Naive B cell (primary cell): ENCODE measurements at regions not wholly inside any gene's neighbourhood (a gene's known extent, or its start where the extent isn't known, plus 50 kb on each side); places are given as distances from the start of the nearest gene placed in this dataset.
"Not testable (repeated sequence)": the region's sequence is repeated elsewhere in the genome, so short reads cannot be mapped to it uniquely, and the experiment has no call there.

ENCODE experiments used
- ATAC-seq, 2 donors: fragments of 150-1000 bp; cut with Tn5 transposase; 2 replicates each; pipeline ENCODE4 v1.10.0; 2021; ENCODE audit warnings: low read depth in 2 of 2, mild to moderate bottlenecking in 2 of 2, moderate library complexity in 2 of 2
- DNase-seq: peaks from one replicate; pipeline ENCODE4 v3.0.0; 2022
- H3K27ac Mint-ChIP-seq, 6 donors: one replicate each; pipeline ENCODE4 v1.8.0; 2020 to 2022; ENCODE audit warnings: mild to moderate bottlenecking in 6 of 6, mixed read lengths in 6 of 6, moderate library complexity in 5 of 6, inconsistent platforms in 2 of 6
- H3K27me3 Mint-ChIP-seq, 3 donors: one replicate each; pipeline ENCODE4 v1.8.0; 2021 to 2022; ENCODE audit warnings: mixed read lengths in 3 of 3, mild to moderate bottlenecking in 1 of 3
- H3K36me3 Mint-ChIP-seq, 2 donors: one replicate each; pipeline ENCODE4 v1.8.0; 2020 to 2022; ENCODE audit warnings: mixed read lengths in 2 of 2, inconsistent platforms in 1 of 2, mild to moderate bottlenecking in 1 of 2
- H3K4me1 Mint-ChIP-seq, 3 donors: one replicate each; pipeline ENCODE4 v1.8.0; 2020 to 2022; ENCODE audit warnings: mixed read lengths in 3 of 3, inconsistent platforms in 1 of 3, mild to moderate bottlenecking in 1 of 3, moderate library complexity in 1 of 3
- H3K4me3 Mint-ChIP-seq, 8 donors: one replicate each; pipeline ENCODE4 v1.8.0; 2020 to 2022; ENCODE audit warnings: mild to moderate bottlenecking in 8 of 8, mixed read lengths in 8 of 8, moderate library complexity in 8 of 8, inconsistent platforms in 2 of 8
- H3K9me3 Mint-ChIP-seq, 7 donors: one replicate each; pipeline ENCODE4 v1.8.0; 2020 to 2022; ENCODE audit warnings: mixed read lengths in 7 of 7, mild to moderate bottlenecking in 5 of 7, inconsistent platforms in 2 of 7, moderate library complexity in 1 of 7

DNA sequence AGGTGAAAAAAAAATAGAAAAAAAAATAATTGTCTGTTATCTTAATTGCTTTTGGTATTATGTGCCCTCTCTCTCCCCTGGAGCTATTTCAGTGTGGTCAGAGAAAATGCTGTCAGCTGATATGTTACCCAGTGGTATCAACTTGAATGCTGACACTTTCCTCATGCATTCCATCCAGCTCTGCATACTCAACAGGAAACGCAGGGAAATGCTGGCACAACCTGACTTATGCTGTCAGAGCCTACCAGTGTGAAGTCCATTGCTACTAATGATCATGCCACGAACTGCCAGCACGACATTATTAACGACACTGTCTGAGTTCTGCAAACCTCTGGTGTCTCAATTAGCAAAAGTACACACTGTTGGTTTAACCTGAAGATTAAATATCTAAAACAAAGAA is 182.8 kb downstream of the ZWINT start:
- ATAC-seq (no peak), DNase-seq (no peak)
- Mint-ChIP-seq H3K4me1 (no peaks in the 10 kb centered on the region), H3K36me3 (no peaks in the 10 kb centered on the region), H3K9me3 (peaks cover 0 to 2% (median 0%) of the 10 kb centered on the region in 7 donors), H3K27me3 (no peaks in the 10 kb centered on the region), H3K27ac (no peak overlapping the region), H3K4me3 (no peak overlapping the region)

GRCh38 chr10:56155091-56155513 is 206.0 kb downstream of the ZWINT start:
- not testable (repeated sequence) for H3K4me3 Mint-ChIP-seq, ATAC-seq, H3K27ac Mint-ChIP-seq, H3K9me3 Mint-ChIP-seq, H3K36me3 Mint-ChIP-seq, H3K27me3 Mint-ChIP-seq, H3K4me1 Mint-ChIP-seq, DNase-seq

GRCh38 chr10:56146806-56147205 is 214.3 kb downstream of the ZWINT start:
- Mint-ChIP-seq H3K4me1 (no peaks in the 10 kb centered on the region), H3K4me3 (no peak overlapping the region), H3K27ac (no peak overlapping the region), H3K36me3 (no peaks in the 10 kb centered on the region), H3K27me3 (no peaks in the 10 kb centered on the region), H3K9me3 (peaks cover 0 to 5% (median 4%) of the 10 kb centered on the region in 7 donors)
- ATAC-seq (no peak), DNase-seq (no peak)

DNA sequence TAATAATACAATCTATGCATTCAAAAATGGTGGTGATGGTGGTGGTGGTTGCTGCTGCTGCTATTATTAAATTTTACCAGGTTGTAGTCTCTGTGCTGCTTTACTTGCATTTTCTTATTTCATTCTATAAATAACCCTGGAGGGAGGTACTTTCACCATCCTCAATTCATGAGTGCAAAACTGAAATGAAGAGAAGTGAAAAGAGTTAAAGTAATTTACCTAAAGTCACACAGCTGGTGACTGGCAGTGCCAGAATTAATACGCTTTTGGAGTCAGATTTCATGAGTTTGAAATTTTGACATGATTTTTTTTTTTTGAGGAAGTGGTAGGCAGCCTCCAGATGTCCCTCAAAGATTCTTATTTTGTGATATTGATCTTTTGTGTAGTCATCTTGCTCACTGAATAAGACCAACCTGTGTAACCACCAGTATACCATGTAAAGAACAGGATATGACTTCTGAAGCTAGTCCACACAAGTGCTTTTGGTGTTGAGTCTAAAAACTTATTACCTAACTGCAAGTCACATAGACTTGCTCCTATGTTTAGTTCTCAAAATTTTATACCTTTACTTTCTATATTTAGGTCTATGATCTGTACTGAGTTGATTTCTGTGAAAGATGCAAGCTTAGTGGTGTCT is 218.8 kb downstream of the ZWINT start:
- DNase-seq (no peak), ATAC-seq (peak in 1 of 2 donors; percentile 12)
- no peaks in the 10 kb centered on the region for H3K27me3 Mint-ChIP-seq
- H3K27ac Mint-ChIP-seq, result no peak overlapping the region
- no peaks in the 10 kb centered on the region for H3K4me1 Mint-ChIP-seq
- H3K36me3 Mint-ChIP-seq, result no peaks in the 10 kb centered on the region
- peaks cover 0 to 5% (median 0%) of the 10 kb centered on the region in 7 donors for H3K9me3 Mint-ChIP-seq
- H3K4me3 Mint-ChIP-seq, result no peak overlapping the region

DNA sequence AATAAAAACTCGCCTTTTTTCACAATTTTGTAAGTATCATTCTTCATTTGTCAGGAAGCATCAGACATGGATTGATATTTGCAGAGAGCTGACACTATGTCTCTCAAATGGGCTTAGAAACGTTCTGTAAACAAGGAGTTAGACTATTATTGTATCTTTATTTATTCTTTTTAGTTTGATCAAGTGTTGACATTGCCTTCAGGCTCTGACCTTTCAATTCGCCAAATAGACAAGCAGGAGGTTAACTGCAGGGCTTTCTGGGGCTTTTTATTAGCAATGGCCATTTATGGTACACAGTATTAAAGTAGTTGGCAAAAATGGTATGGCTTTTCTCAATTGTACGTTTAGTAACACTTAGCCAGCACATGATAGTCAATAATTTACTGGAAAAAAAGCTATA is 221.7 kb downstream of the ZWINT start:
- Mint-ChIP-seq H3K4me3 (no peak overlapping the region), H3K4me1 (no peaks in the 10 kb centered on the region)

DNA sequence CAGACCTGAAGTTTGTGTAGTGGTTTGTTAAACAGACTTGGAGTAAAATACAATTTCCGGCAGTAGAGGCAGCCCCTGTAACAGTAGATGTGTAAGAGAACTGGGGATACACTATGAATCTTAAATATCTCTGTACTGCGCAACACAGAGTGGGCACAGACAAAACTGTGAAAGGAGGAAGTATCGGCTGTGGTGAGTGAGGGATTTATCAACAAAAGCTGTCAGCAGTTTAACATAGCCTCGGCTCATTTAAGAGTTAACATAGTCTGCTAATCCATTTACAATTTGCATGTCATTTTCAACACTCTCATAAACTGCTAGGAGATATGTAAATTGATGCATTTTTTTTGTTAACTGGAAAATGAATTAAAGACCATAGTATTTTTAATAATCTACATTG is 225.2 kb downstream of the ZWINT start:
- Mint-ChIP-seq H3K9me3 (no peaks in the 10 kb centered on the region), H3K4me1 (no peaks in the 10 kb centered on the region), H3K36me3 (no peaks in the 10 kb centered on the region), H3K27ac (no peak overlapping the region), H3K27me3 (no peaks in the 10 kb centered on the region), H3K4me3 (no peak overlapping the region)
- ATAC-seq (no peak), DNase-seq (no peak)

More for the DNA sequence above, 221.7 kb downstream of the ZWINT start:
- no peaks in the 10 kb centered on the region for H3K36me3 Mint-ChIP-seq
- no peak overlapping the region for H3K27ac Mint-ChIP-seq
- DNase-seq (no peak), ATAC-seq (no peak)
- H3K9me3 Mint-ChIP-seq, result no peaks in the 10 kb centered on the region
- H3K27me3 Mint-ChIP-seq, result no peaks in the 10 kb centered on the region

- no peaks in the 10 kb centered on the region for H3K36me3 Mint-ChIP-seq
- no peaks in the 10 kb centered on the region for H3K4me1 Mint-ChIP-seq
- ATAC-seq (no peak), DNase-seq (no peak)
- H3K4me3 Mint-ChIP-seq, result no peak overlapping the region
- no peak overlapping the region for H3K27ac Mint-ChIP-seq
- no peaks in the 10 kb centered on the region for H3K27me3 Mint-ChIP-seq
- H3K9me3 Mint-ChIP-seq, result peaks cover 0 to 3% (median 0%) of the 10 kb centered on the region in 7 donors
Measured at GRCh38 chr10:56123247-56123646, 237.8 kb downstream of the ZWINT start.

DNA sequence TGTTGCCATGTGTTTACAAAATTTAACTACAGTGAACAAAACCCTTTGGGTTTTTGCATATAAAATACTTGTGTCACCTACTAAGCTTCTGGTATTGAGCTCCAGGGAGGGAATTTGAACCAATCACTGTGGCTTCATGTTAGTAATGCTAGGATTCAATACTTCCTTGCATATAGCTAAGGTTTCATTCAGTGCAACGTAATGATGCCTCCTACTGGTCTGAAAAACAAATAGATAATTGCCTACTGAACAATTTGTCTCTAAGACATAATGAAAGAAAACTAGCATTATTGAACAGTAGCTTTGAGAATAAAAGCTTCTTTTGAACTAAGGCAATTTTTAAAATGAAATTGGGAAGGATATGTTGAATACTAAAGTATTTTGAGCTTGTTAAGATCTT is 244.4 kb downstream of the ZWINT start:
- Mint-ChIP-seq H3K4me1 (no peaks in the 10 kb centered on the region), H3K4me3 (no peak overlapping the region), H3K9me3 (peaks cover 0 to 1% (median 0%) of the 10 kb centered on the region in 7 donors), H3K27ac (no peak overlapping the region), H3K36me3 (no peaks in the 10 kb centered on the region), H3K27me3 (no peaks in the 10 kb centered on the region)
- ATAC-seq (no peak), DNase-seq (no peak)

- Mint-ChIP-seq H3K27me3 (no peaks in the 10 kb centered on the region), H3K9me3 (peaks cover 0 to 6% (median under 1%) of the 10 kb centered on the region in 7 donors), H3K4me1 (no peaks in the 10 kb centered on the region), H3K4me3 (no peak overlapping the region), H3K36me3 (no peaks in the 10 kb centered on the region), H3K27ac (no peak overlapping the region)
- DNase-seq (no peak), ATAC-seq (no peak)
Measured at GRCh38 chr10:56109454-56109853, 251.6 kb downstream of the ZWINT start.

GRCh38 chr10:56104923-56105322 is 256.1 kb downstream of the ZWINT start:
- ATAC-seq (no peak), DNase-seq (no peak)
- Mint-ChIP-seq H3K4me3 (no peak overlapping the region), H3K9me3 (peaks cover 2 to 17% (median 4%) of the 10 kb centered on the region in 7 donors), H3K36me3 (no peaks in the 10 kb centered on the region), H3K27ac (no peak overlapping the region), H3K4me1 (no peaks in the 10 kb centered on the region), H3K27me3 (no peaks in the 10 kb centered on the region)

- Mint-ChIP-seq H3K27ac (no peak overlapping the region), H3K9me3 (peaks cover 2 to 17% (median 4%) of the 10 kb centered on the region in 7 donors), H3K4me1 (no peaks in the 10 kb centered on the region), H3K36me3 (no peaks in the 10 kb centered on the region), H3K4me3 (no peak overlapping the region), H3K27me3 (no peaks in the 10 kb centered on the region)
- ATAC-seq (no peak), DNase-seq (no peak)
Measured at GRCh38 chr10:56104487-56104886, 256.6 kb downstream of the ZWINT start.

DNA sequence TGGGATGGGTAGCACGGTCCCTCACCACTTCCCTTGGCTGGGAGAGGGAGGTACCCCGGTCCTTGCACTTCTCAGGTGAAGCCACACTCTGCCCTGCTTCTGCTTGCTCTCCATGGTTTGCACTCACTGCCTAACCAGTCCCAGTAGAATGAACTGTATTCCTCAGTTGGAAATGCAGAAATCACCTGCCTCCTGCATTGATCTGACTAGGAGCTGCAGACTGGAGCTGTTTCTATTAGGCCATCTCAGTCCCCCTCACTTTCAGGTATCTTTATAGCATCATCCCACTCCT is 264.9 kb downstream of the ZWINT start:
- H3K4me3 Mint-ChIP-seq, result no peak overlapping the region
- ATAC-seq (no peak), DNase-seq (no peak)
- H3K27me3 Mint-ChIP-seq, result no peaks in the 10 kb centered on the region
- no peak overlapping the region for H3K27ac Mint-ChIP-seq
- H3K36me3 Mint-ChIP-seq, result no peaks in the 10 kb centered on the region
- H3K4me1 Mint-ChIP-seq, result no peaks in the 10 kb centered on the region
- H3K9me3 Mint-ChIP-seq, result peaks cover 2 to 7% (median 4%) of the 10 kb centered on the region in 7 donors

DNA sequence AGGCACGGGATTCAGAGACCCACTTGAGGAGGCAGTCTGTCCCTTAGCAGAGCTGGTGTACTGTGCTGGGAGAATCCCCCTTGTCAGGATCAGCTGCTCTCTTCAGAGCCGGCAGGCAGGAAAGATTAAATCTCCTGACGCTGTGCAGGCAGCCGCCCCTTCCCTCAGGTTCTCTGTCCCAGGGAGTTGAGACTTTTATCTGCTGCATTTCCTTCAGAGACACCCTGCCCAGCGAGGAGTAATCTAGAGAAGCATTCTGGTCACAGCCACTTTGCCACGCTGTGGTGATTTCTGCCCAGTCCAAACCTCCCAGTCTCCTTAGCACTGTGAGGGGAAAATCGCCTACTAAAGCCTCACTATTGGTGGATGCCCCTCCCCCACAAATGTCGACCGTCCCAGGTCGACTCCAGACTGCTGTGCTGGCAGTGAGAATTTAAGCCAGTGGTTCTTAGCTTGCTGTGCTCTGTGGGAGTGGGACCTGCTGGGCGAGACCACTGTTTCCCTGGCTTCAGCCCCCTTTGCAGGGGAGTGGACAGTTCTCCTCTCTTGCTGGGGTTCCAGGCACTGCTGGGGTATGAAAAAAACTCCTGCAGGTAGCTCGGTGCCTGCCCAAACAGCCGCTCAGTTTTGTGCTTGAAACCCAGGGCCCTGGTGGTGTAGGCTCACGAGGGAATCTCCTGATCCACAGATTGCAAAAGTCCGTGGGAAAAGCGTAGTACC is 265.4 kb downstream of the ZWINT start:
- no peak overlapping the region for H3K27ac Mint-ChIP-seq
- DNase-seq (no peak), ATAC-seq (no peak)
- no peaks in the 10 kb centered on the region for H3K27me3 Mint-ChIP-seq
- no peaks in the 10 kb centered on the region for H3K4me1 Mint-ChIP-seq
- H3K9me3 Mint-ChIP-seq, result peaks cover 2 to 8% (median 5%) of the 10 kb centered on the region in 7 donors
- no peak overlapping the region for H3K4me3 Mint-ChIP-seq
- no peaks in the 10 kb centered on the region for H3K36me3 Mint-ChIP-seq

- not testable (repeated sequence) for H3K27me3 Mint-ChIP-seq, ATAC-seq, H3K4me3 Mint-ChIP-seq, H3K4me1 Mint-ChIP-seq, H3K36me3 Mint-ChIP-seq, H3K27ac Mint-ChIP-seq, DNase-seq
- peaks cover 5 to 14% (median 12%) of the 10 kb centered on the region in 7 donors for H3K9me3 Mint-ChIP-seq
Measured at GRCh38 chr10:56093645-56094044, 267.4 kb downstream of the ZWINT start.
